ENCODE measurements at regions not wholly inside any gene's neighbourhood (a gene's known extent, or its start where the extent isn't known, plus 50 kb on each side); places are given as distances from the start of the nearest gene placed in this dataset.

- TF ChIP-seq GATA3 (IDR thresholded peaks at IDR 0.05; ENCODE audit: low read depth, low read length): no peak
- no peak for TF ChIP-seq GATA2 (IDR thresholded peaks at IDR 0.05; ENCODE audit: low read depth, low read length)
Measured at GRCh38 chr21:25330266-25330665, 277.0 kb downstream of the MRPL39 start.
